ENCODE measurements at regions not wholly inside any gene's neighbourhood (a gene's known extent, or its start where the extent isn't known, plus 50 kb on each side); places are given as distances from the start of the nearest gene placed in this dataset.

DNA sequence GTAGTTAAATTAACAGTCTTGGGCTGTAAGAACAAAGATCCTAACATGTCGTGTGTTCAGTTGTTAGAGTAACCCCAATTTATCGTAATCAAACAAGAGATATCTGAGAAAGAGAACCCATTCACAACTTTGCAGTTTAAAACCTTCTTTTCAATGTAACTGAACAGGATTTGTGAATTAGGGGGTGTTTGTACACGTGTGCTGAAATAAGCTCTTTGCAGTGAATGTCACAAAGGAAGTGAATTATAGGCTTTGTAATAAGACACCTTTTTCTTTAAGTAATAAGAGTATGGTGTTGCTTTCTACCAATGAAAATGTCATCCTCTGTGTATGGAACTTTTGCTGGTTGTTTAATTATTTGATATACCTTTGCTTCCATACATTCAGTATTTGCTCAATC, 114.0 kb downstream of the ALX1 start:
- TF ChIP-seq CTCF (IDR thresholded peaks at IDR 0.05) (no peak), POLR2A (IDR thresholded peaks at IDR 0.05; ENCODE audit: low read depth) (no peak), POLR2AphosphoS5 (IDR thresholded peaks at IDR 0.05) (no peak), EP300 (IDR thresholded peaks at IDR 0.05) (no peak)

Measured in esophagus muscularis mucosa (tissue), 4 donors.